Activated CD4-positive, alpha-beta T cell treated with anti-CD3 and anti-CD28 coated beads, Interleukin-2, amount 50 U/mL, for 4 hours (primary cell): ENCODE measurements at regions not wholly inside any gene's neighbourhood (a gene's known extent, or its start where the extent isn't known, plus 50 kb on each side); places are given as distances from the start of the nearest gene placed in this dataset.
A peak's percentile ranks its signal among the peaks of the same experiment; 100 is the strongest.
"Not testable (repeated sequence)": the region's sequence is repeated elsewhere in the genome, so short reads cannot be mapped to it uniquely, and the experiment has no call there.

Experiments
- DNase-seq, 2 experiments: peaks; one replicate each; pipeline ENCODE4 v3.0.0-alpha.2; 2020

DNA sequence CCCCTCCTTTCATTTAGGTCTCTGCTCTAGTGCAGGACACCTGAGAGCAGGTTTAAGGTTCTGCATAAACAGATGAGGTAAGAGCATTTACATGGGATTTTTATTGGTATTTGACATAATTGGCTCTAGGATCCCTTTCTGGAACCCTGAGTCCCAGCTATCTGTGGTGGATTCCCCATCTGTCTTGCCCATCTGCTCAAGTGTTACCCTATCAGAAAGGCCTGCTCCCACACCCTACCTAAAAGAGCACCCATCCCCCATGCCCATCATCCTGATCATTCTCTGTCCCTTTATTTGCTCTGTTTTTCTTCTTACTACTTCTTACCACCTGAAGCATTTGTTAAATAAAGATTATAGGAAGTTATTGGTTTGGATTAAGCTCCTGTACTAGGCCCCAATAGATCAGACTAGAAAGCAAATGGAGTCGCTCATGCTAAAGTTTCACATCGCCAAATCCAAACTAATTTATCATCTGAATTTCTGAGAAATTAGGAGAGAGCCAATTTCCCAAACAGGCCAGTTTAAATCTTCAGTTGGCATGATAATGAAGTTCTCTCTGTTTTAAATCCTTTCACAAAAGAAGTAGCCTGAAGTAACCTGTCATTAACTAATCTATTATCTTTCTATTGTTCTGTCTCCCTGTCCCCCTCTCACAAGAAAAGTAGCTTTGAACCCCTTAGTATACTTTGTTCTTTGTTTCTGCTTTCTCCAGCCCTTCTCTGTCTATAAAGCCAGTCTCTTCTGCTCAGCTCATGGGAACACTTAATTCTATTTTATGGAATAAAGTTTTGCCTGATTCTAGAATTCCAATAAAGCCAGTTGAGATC is 178.6 kb downstream of the ZNF674 start:
- DNase-seq = no peak

DNA sequence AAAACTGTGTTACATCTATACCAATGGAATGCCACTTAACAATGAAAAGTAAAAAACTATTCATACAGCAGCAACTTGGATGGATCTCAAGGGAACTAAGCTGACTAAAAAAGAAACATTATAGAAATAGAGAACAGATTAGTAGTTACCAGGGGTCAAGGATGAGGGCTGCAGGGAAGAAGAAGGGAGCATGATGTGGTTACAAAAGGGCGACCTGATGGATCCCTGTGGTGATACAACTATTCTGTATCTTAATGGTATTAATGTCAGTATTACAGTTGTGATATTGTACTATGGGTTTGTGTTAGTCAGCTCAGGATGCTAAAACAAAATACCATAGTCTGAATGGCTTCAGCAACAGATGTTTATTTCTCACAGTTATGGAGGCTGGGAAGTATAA is 190.7 kb downstream of the ZNF674 start:
- no peak for DNase-seq

DNA sequence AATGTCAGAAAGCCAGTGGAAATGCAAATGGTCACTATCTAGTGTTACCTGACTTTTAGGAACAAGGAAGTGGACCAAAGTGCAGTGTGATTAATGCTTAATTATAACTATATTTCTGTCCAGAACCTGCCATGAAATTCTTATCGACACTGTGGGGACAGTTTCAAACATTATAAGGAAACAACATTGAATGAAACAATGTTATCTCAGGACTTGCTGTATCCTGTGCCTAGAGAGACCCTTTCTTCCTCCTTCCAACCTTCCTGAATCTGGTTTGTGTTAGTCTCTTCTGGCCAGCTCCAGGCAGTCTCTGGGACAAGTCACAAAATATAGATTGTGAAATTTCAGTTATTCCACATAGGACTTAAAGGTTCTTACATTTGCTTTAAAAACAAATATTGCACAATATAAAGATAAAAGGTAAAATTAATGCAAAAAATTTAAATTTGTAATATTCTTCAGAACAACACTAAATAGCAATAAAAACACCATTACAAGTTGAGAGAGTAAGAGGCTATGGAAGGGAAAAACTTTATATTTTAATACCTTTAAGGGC is 203.4 kb downstream of the ZNF674 start:
- DNase-seq = no peak

DNA sequence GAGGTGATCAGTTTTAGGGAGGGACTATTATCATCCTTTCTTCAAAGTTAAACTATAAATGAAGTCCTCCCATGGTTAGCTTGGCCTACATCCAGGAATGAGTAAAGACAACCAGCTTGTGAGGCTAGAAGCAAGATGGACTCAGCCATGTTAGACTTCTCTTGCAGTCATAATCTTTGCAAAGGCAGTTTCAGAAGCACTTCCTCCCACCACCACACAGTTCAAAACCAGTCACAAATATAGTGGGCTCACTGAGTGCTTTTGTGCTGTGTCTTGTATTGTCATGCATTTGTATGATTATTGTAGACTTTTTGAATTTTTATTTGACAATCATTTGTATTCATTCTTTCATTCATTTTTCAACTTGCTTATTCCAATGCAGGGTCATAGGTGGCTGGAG is 204.5 kb downstream of the ZNF674 start:
- DNase-seq = no peak

DNA sequence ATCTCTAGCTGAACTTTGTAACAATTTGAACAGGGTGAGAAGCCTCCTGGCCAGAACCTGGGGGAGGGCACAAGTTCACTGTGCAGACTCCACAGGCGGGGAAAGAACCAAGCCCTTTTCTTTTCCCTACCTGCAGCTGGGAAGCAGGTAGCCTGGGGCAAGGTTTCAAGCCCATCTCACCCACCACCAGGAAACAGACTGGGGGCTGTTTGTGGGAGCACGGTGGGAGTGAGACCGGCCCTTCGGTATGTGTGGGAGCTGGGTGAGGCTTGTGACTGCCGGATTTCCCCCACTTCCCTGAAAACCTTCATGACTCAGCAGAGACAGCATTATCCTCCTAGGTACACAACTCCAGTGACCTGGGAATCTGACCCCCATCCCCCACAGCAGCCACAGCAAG is 211.7 kb downstream of the ZNF674 start:
- no peak for DNase-seq

DNA sequence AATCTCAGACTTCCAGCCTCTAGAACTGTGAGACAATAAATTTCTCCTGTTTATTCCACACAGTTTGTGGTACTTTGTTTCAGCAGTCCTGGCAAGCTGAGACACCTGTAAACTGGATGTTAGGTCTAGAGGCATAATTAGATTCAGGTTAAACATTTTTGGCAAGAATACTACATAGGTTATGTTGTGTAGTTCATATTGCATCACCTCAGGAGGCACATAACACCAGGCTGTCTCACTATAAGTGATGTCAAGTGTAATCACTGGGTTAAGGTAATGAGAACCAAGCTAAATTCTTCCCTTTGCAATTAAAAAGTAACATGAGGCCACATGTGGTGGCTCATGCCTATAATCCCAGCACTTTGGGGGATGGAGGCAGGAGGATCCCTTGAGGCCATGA is 214.2 kb downstream of the ZNF674 start:
- DNase-seq = no peak

DNA sequence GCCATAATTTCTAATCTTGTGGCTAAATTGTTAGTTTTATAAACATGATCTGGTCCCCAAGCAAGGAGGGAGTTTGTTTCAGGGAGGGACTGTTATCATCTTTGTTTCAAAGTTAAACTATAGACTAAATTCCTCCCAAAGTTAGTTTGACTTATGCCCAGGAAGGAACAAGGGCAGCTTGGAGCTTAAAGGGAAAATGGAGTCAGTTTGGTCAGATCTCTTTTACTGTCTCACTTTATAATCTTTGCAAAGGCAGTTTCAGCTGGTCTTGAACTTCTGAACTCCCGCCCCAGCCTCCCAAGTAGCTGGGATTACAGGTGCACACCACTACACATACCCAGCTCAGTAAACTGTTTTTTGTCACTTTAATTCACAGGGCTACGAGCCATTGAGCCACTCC is 214.7 kb downstream of the ZNF674 start:
- DNase-seq = no peak

DNA sequence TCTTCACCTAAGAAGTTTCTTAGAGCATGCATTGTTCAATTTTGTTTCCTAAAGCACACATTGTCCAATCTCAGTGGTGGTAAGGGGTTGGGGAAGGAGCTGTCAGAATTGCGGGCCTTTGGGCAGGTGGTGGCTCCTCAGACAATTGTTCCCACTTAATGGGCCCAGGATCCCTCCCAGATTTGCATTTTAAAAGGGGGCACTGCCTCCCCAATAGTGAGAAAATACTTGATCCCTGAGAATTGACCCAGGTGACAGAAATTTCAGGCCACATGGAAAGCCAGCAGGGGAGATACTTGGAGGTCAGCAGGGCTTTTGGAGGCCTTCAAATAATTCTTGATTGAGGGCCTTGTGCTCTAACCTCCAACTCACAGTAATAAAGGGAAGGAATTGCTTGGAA is 217.1 kb downstream of the ZNF674 start:
- no peak for DNase-seq

DNA sequence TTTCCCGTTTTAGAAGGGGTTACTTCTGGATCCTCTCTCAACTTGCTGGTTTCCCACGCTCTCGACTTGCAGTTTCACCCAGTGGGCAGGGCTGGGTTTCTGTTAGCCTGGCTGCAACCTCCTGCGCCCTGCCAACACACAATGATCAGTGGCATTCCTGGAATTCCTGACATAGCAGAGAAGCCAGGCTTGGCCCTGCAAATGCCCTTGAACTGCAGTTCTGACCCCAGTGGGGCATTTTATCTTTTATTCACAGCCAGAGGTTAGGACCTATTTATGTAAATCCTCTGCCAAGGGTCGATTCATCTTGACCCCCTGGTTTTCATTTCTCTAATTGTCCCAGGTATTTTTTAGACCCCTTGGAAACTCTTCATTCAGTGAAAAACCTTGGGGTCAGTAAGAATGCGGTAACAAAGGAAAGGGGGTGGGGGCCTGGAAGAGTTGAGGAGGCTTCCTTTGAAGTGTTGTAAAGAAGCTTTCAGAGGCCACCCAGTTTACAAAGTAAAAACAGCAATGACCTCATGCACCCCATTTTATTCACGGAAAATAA is 217.6 kb downstream of the ZNF674 start:
- DNase-seq = no peak

DNA sequence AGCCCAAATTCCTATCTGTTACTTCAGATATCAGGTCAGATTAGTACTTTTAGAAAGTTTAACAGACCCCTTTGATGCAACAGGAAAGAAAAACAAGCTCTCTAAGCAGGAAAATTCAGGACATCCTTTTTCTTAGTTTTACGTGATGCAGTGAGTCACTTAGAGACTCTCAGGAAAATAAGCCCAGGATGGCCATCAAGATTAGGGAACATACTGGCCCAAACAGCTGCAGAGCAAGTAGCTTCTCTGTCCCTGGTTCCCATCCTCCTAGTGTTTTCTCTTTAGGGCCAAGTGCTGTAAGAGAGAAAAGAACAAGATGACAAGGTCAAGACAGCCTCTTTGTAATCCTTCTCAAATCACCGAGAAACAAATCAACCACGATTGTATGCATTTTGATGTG is 219.1 kb downstream of the ZNF674 start:
- no peak for DNase-seq

DNA sequence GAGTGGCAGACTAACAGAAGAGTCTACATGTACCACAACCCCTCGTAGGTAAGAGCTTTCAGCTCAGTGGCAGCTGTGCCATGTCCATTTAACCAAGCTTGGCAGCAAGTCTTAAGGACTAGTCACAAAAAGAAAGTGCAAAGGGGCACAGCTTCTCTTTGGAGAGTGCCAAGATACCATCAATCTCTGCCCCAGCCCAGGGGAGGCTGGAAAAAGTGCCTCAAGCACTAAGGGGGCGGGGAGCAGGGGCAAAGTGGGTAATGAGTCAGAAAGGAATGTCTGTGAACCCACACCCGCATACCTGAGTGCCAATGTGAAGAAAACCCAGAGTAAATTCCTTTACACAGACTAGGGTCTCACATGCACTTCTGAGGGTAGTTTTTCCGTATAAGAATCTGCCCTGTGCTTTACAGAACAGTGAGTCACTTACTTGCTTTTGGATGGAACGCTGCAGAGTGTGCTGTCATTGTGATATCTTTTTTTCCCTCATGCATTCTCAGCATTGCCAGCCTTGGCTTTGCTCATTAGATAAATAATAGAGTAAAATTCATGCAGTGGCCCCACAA is 219.8 kb downstream of the ZNF674 start:
- peak; percentile 63 to 71 for DNase-seq

DNA sequence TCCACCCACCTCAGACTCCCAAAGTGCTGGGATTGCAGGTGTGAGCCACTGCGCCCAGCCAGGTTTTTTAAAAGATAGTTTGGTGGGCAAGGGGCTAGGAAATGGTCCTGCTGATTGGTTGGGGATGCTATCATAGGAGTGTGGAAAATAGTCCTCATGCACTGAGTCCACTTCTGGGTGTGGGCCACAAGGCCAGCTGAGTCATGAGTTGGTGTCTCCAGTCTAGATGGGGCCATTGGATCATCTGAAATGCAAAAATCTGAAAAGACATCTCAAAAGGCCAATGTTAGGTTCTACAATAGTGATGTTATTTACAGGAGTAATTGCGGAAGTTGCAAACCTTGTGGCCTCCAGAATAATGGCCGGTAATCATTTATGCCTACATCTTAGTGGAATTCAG is 221.1 kb downstream of the ZNF674 start:
- DNase-seq = no peak

DNA sequence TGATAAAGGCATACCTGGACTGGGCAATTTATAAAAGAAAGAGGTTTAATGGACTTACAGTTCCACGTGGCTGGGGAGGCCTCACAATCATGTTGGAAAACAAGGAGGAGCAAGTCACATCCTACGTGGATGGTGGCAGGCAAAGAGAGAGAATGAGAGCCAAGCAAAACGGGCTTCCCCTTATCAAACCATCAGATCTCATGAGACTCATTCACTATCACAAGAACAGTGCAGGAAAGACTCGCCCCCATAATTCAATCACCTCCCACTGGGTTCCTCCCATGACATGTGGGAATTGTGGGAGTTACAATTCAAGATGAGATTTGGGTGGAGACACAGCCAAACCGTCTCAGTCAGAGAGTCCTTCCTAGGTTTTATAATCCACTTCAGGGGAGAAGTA is 222.3 kb downstream of the ZNF674 start:
- DNase-seq = not testable (repeated sequence)

DNA sequence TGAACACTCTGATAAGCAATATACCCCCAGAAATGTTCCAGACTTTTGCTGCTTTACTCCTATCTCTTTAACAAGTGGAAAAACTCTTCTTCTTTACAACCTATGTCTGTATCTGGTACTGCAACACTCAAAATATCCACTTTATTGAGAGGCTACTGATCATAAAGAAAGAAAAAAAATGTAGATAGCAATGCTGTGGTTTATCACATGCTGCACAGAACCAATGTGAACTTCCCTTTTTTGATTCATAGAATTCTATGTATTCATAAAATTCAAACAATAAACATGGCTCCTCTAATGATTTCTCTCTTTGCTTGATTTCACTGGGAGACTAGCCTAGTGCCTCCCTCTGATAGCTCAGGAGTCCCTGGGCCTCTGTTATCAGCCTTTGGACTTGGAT is 223.5 kb downstream of the ZNF674 start:
- DNase-seq = no peak

DNA sequence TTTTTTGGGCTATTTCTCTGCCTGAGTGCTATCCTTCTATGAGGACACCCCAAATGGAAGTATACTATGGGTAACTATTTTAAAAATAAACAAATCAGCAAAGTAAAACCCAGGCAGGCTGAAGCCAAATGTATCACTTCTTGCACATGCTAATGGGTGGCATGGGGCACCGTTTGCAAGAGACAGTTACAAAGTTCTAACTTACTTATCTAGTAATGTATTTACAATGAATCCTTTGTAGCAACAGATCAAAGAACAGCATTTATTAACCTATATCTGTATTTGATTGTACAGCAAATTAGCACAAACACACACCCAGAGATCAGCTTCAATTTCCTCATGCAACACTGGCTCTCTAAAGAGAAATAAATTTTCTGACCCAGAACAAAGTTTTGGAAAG is 225.5 kb downstream of the ZNF674 start:
- no peak for DNase-seq

DNA sequence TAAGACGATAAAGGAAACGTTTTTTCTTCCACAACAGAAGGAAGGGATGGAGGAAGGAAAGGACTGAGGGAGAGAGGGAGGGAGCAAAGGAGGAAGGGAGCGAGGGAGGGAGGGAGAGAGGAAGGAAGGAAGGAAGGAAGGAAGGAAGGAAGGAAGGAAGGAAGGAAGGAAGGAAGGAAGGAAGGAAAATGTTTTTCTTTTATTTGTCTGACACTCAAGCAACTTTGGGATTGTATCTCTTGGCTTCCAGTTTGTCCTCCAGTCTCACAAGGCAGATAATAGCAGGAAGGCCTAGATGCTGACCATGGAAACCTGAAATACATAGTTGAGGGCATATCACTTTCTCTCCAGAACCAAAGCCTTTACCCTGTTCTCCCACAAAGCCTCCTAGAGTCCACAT is 226.7 kb downstream of the ZNF674 start:
- no peak for DNase-seq

DNA sequence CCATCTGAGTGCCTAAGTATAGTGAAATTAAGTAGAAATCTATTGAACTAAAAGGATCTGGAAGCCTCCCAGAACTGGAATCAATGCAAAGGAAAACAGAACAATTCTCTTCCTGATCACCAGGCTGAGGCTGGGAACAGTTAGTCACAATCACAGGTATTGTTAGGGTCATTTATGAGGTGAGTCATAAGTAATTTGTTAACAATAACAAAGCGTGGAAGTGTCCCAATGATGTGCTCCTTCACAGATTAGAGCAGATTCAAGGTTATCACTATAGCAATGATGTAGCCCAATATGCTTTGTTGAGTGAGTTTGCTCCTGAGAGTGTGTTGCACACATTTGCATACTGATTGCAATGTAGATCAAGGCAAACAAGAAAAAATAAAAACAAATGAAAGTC is 228.1 kb downstream of the ZNF674 start:
- no peak for DNase-seq

DNA sequence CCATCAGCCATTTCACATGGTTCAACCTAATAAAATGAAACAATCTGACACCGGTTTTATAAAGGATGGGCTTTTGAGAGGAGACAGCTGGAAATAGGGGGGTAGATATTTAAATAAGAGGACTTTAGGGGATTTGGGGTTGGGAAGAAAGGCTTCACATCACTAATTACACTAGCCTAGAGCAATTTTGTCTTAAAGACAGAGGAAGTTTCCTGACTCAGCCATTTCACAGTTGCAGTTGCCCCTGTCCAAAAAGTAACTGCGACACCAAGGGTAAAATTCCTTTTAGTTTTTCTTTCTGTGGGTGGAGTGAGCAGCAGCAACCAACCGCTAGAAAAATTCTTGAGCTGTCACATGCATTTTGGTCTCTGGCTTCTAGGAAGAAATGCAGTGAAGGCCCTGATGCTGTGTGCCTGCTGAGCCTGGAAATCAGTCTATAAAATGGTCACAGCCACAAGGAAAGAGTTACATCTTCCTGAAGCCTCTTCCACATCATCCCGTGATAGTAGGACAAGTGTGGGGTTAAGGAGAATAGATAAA is 233.6 kb downstream of the ZNF674 start:
- no peak for DNase-seq

DNA sequence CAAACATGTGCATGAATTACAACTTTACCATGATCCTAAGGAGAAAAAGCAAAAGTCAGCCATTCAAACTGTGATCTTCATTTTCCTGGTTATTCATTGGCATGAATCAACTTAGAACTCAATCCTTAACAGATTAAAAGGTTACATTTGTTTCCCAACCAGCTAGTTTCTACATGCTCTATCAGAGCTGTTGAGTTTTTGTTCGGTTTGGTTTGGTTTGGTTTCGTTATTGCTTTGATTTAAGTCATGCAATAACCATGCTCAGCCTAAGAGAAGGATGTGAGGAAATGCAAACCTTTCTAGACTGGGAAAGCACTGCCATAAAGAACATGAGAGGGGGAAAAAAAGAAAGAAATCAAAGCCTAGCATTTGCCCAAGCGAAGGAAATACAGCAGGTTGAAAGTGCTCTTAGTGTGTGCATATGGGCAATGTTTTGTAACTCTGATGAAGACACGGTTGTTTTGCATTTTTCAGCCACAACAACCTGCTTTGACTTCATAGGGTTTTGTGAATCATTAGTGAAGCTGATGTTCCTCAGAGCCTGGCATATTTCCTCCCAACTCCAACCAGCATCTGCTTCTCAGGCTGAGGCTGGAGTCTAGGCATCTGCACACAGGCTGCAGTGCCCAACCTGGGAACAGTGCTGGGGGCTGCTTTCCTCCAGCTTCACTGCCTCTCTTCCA is 234.3 kb downstream of the ZNF674 start:
- no peak for DNase-seq

DNA sequence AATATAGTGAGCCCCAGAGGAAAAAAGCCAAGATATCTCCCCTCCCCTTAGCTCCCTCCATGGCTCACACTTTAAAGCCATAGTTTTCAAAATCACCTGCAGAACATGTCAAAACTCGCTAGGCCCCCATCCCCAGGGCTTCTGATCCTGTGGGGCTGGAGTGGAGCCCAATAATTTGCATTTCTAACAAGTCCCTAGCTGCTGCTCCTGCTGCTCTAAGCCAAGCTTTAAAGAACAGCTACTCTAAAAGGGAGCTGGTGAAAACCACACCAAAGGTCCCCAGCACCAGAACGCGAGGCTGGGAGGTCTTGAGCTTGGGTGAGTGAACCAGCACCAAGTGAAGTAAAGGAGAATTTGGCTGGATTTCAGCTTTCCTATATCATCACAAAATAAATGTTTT is 237.1 kb downstream of the ZNF674 start:
- DNase-seq = no peak

DNA sequence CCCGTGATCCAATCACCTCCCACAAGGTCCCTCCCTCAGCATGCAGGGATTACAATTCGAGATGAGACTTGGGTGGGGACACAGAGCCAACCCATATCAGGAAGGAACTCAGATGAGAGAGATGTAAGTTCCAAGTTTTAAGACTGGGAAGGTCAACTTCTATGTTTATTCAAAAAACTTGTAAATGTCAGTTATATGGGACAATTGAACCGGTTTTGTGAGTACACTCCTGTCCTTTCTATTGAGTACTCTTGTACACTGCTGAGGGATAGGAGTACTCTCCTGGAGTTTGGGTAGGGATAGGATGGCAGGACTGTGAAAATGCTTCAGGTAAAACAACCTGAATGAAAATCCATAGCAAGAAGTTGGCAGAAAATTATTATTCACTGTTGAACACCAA is 239.1 kb downstream of the ZNF674 start:
- DNase-seq = no peak

DNA sequence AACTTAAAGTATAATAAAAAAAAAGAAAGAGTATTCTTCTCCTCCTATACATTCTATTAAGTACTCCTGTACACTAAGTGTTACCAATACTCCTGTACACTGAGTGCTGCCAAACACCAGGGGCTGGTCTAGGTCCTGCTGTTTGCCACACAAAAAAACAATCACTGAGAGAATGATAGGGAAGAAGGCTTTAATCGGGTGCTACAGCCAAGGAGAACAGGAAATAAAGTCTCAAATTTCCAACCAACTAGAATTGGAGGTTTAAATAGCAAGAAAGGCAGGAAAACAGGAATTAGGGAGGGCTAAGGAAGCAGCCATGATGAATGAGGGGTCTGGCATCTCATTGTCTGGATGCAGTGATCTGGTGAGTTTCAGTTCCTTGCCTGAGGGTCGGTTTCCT is 239.8 kb downstream of the ZNF674 start:
- DNase-seq = no peak

DNA sequence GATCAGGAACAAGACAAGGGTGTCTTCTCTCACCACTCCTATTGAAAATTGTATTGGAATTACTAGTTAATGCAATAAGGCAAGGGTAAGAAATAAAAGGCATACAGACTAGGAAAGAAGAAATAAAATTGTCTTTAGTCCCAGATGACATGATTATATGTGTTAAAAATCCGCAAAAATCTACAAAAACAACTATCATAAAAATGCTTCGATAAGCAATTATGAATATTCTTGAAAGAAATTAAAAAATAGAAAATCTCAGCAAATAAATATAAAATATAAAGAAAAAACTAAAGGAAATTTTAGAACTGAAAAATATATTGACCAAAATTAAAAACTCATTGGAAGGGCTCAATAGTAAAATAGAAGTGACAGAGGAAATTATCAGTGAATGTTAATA is 243.3 kb downstream of the ZNF674 start:
- DNase-seq = no peak

DNA sequence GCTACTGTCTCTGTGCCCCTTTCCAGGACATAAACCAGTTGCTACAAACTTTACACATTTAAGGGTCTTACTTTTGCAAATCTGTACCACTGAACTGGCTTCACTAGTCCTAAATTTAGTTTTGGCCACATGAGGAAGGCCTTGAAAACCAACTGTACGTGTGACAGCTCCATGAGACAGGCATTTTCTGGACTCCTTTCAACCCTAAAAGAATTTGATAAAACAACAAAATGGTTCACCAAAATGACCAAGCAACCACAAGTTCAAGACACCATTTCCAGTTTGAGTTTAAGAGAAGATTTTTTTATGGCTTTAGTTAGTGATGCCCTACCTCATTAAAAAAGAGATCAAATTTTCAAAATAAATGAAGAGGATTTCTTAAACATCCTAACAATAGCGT is 246.4 kb downstream of the ZNF674 start:
- DNase-seq = no peak
